Calu3 (cell line): ENCODE measurements at regions not wholly inside any gene's neighbourhood (a gene's known extent, or its start where the extent isn't known, plus 50 kb on each side); places are given as distances from the start of the nearest gene placed in this dataset.
"Not testable (repeated sequence)": the region's sequence is repeated elsewhere in the genome, so short reads cannot be mapped to it uniquely, and the experiment has no call there.

Experiments used
- BruUV-seq: library from RNA; stranded (reverse); fragments of 400-500 nt; replicated peaks from 2 replicates; lab custom pipeline; 2021; lab: Mats Ljungman, UMichigan
- CTCF ChIA-PET: fragments of 300-600 bp; sonication (Branson Sonifier 250); formaldehyde crosslinking; loops from one replicate; lab custom pipeline; 2022; ENCODE audit warnings: antibody characterized with exemption; lab: Charles Lee
- DNase-seq: peaks from one replicate; pipeline ENCODE4 v3.0.0; 2022
- H3K27ac Mint-ChIP-seq: one replicate; pipeline ENCODE4 v1.8.0; 2022; ENCODE audit warnings: mixed read lengths; ENCODE audit not compliant: unreplicated experiment
- H3K27me3 Mint-ChIP-seq: one replicate; pipeline ENCODE4 v1.8.0; 2022; ENCODE audit warnings: mixed read lengths; ENCODE audit not compliant: unreplicated experiment
- H3K36me3 Mint-ChIP-seq: one replicate; pipeline ENCODE4 v1.8.0; 2022; ENCODE audit warnings: mild to moderate bottlenecking, moderate library complexity, mixed read lengths; ENCODE audit not compliant: insufficient read depth, unreplicated experiment
- H3K4me1 Mint-ChIP-seq: one replicate; pipeline ENCODE4 v1.8.0; 2022; ENCODE audit warnings: mild to moderate bottlenecking, low read depth, mixed read lengths; ENCODE audit not compliant: unreplicated experiment
- H3K4me3 Mint-ChIP-seq: one replicate; pipeline ENCODE4 v1.8.0; 2022; ENCODE audit warnings: mild to moderate bottlenecking, low read depth, moderate library complexity, mixed read lengths; ENCODE audit not compliant: unreplicated experiment
- H3K9me3 Mint-ChIP-seq: one replicate; pipeline ENCODE4 v1.8.0; 2022; ENCODE audit warnings: low read depth, mixed read lengths; ENCODE audit not compliant: unreplicated experiment
- intact Hi-C: fragments of 100-400 bp; cut with micrococcal nuclease; formaldehyde crosslinking; loops from one replicate; pipeline ENCODE4 v1.10.0; 2022; ENCODE audit not compliant: unreplicated experiment

- intact Hi-C loops, BruUV-seq, H3K27ac Mint-ChIP-seq, H3K36me3 Mint-ChIP-seq, H3K4me3 Mint-ChIP-seq, H3K27me3 Mint-ChIP-seq, DNase-seq, H3K9me3 Mint-ChIP-seq, CTCF ChIA-PET, H3K4me1 Mint-ChIP-seq: not testable (repeated sequence)
Measured at GRCh38 chr16:29298997-29299396, 107.5 kb downstream of the NPIPB11 start.

GRCh38 chr16:29298307-29298706, 108.2 kb downstream of the NPIPB11 start:
- H3K27me3 Mint-ChIP-seq, H3K9me3 Mint-ChIP-seq, H3K4me1 Mint-ChIP-seq, intact Hi-C loops, H3K27ac Mint-ChIP-seq, H3K36me3 Mint-ChIP-seq, CTCF ChIA-PET, BruUV-seq, DNase-seq, H3K4me3 Mint-ChIP-seq: not testable (repeated sequence)

GRCh38 chr16:29297809-29298177, 108.7 kb downstream of the NPIPB11 start:
- intact Hi-C loops, BruUV-seq, H3K9me3 Mint-ChIP-seq, CTCF ChIA-PET, H3K4me1 Mint-ChIP-seq, H3K27me3 Mint-ChIP-seq, DNase-seq, H3K36me3 Mint-ChIP-seq, H3K4me3 Mint-ChIP-seq, H3K27ac Mint-ChIP-seq: not testable (repeated sequence)

- intact Hi-C loops, BruUV-seq: not testable (repeated sequence)
- peaks cover 11% of the 10 kb centered on the region for H3K4me1 Mint-ChIP-seq
Measured at GRCh38 chr16:29297144-29297808, 109.2 kb downstream of the NPIPB11 start.

GRCh38 chr16:29296176-29296575, 110.3 kb downstream of the NPIPB11 start:
- H3K27ac Mint-ChIP-seq, BruUV-seq, H3K36me3 Mint-ChIP-seq, CTCF ChIA-PET, H3K4me3 Mint-ChIP-seq, DNase-seq, intact Hi-C loops, H3K27me3 Mint-ChIP-seq, H3K9me3 Mint-ChIP-seq: not testable (repeated sequence)
- peaks cover 16% of the 10 kb centered on the region for H3K4me1 Mint-ChIP-seq

More at GRCh38 chr16:29297144-29297808, 109.2 kb downstream of the NPIPB11 start:
- H3K27ac Mint-ChIP-seq, H3K36me3 Mint-ChIP-seq, H3K9me3 Mint-ChIP-seq, H3K27me3 Mint-ChIP-seq, CTCF ChIA-PET, H3K4me3 Mint-ChIP-seq, DNase-seq: not testable (repeated sequence)

GRCh38 chr16:29294951-29295795, 111.3 kb downstream of the NPIPB11 start:
- H3K36me3 Mint-ChIP-seq: peaks cover 19% of the 10 kb centered on the region
- DNase-seq, BruUV-seq, H3K9me3 Mint-ChIP-seq, H3K27ac Mint-ChIP-seq, H3K27me3 Mint-ChIP-seq, H3K4me3 Mint-ChIP-seq, intact Hi-C loops, CTCF ChIA-PET: not testable (repeated sequence)
- H3K4me1 Mint-ChIP-seq: peaks cover 24% of the 10 kb centered on the region

GRCh38 chr16:29294400-29294933, 112.0 kb downstream of the NPIPB11 start:
- H3K27me3 Mint-ChIP-seq, DNase-seq, H3K9me3 Mint-ChIP-seq, H3K27ac Mint-ChIP-seq, H3K4me3 Mint-ChIP-seq, intact Hi-C loops, BruUV-seq, CTCF ChIA-PET: not testable (repeated sequence)
- H3K4me1 Mint-ChIP-seq: peaks cover 26% of the 10 kb centered on the region
- peaks cover 20% of the 10 kb centered on the region for H3K36me3 Mint-ChIP-seq

GRCh38 chr16:29293545-29293944, 113.0 kb downstream of the NPIPB11 start:
- BruUV-seq, intact Hi-C loops, CTCF ChIA-PET, DNase-seq, H3K27me3 Mint-ChIP-seq, H3K9me3 Mint-ChIP-seq: not testable (repeated sequence)
- Mint-ChIP-seq H3K36me3 (peaks cover 25% of the 10 kb centered on the region), H3K4me1 (peaks cover 26% of the 10 kb centered on the region), H3K27ac (peak overlapping the region; percentile 83), H3K4me3 (peak overlapping the region; percentile 55)

GRCh38 chr16:29292952-29293471, 113.5 kb downstream of the NPIPB11 start:
- peak; percentile 63 for DNase-seq
- BruUV-seq, H3K9me3 Mint-ChIP-seq, H3K27me3 Mint-ChIP-seq, intact Hi-C loops, CTCF ChIA-PET: not testable (repeated sequence)
- peak overlapping the region; percentile 83 for H3K27ac Mint-ChIP-seq
- peak overlapping the region; percentile 55 for H3K4me3 Mint-ChIP-seq
- peaks cover 25% of the 10 kb centered on the region for H3K36me3 Mint-ChIP-seq
- H3K4me1 Mint-ChIP-seq: peaks cover 29% of the 10 kb centered on the region
